SW480 (cell line): ENCODE measurements at regions not wholly inside any gene's neighbourhood (a gene's known extent, or its start where the extent isn't known, plus 50 kb on each side); places are given as distances from the start of the nearest gene placed in this dataset.
A peak's percentile ranks its signal among the peaks of the same experiment; 100 is the strongest.
"Not testable (repeated sequence)": the region's sequence is repeated elsewhere in the genome, so short reads cannot be mapped to it uniquely, and the experiment has no call there.

Source experiments
- DNase-seq: peaks from one replicate; pipeline ENCODE4 v3.0.0-alpha.2; 2016; ENCODE audit warnings: low spot score

DNA sequence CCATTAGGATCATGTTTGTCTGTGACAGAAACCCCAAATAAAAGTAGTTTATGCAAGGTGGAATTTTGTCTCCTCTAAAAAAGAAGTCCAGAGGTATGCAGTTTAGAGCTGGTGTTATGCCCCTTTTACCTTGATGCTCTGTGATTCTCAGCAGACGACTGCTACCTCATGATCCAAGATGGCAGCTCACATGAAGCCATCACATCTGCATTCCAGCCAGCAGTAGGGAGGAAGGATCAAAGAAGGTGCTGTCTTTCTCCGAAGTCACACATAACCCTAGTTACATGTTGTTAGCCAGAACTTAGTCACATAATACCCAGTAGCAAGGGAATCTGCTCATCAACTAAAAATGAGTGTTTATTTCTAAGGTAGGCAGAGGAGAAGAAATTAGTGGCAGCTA is 135.7 kb upstream of the HS3ST2 start:
- DNase-seq, result no peak

DNA sequence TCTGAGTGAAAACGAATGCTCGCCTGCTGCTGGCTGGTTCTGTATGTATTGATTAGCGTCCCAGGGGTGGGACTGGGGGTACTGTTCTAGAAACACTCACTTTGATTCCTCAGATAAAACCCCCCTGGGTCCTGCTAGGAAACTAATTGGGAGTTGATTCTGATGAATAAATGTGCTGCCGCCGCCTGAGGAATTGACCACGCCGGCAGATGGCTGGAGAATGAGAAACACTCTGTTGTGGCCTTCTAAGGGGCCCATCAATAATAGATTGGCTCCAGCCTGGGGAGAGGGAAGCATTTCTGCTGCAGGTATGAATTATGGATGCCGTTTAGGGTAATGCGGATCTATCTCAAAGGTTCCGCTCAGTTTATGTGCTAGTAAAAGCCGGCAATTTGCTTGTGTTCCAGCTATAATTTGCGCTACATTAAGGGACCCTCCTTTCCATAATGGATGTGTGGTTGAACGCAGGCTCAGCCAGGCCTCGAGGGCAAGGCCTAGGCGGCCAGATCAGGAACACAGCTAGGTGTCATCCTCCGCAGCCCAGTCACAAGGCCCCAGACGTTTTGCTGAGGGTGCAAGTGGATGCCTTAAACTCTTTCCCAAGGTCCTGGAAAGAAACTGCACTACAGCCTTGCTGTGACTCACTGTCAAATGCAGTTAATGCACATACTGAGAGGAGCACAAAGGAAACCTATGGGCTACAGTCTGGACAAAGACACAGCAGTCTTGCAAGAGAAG is 132.2 kb upstream of the HS3ST2 start:
- no peak for DNase-seq

DNA sequence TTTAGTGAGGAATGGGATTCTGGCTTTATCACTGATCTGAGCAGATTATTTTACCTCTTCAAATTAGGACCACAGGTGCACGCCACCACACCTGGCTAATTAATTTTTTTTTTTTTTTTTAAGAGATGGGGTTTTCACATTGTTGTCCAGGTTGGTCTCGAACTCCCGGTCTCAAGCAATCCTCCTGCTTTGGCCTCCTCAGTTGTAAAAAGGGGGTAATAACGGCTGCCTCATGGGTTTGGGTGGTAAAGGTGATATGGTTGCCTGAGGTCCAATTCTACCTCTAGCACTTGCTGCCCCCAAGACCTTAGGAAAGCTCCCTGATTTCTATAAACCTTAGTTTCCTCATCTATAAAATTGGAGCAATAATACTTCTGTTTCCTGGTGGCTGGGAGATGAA is 130.7 kb upstream of the HS3ST2 start:
- no peak for DNase-seq

DNA sequence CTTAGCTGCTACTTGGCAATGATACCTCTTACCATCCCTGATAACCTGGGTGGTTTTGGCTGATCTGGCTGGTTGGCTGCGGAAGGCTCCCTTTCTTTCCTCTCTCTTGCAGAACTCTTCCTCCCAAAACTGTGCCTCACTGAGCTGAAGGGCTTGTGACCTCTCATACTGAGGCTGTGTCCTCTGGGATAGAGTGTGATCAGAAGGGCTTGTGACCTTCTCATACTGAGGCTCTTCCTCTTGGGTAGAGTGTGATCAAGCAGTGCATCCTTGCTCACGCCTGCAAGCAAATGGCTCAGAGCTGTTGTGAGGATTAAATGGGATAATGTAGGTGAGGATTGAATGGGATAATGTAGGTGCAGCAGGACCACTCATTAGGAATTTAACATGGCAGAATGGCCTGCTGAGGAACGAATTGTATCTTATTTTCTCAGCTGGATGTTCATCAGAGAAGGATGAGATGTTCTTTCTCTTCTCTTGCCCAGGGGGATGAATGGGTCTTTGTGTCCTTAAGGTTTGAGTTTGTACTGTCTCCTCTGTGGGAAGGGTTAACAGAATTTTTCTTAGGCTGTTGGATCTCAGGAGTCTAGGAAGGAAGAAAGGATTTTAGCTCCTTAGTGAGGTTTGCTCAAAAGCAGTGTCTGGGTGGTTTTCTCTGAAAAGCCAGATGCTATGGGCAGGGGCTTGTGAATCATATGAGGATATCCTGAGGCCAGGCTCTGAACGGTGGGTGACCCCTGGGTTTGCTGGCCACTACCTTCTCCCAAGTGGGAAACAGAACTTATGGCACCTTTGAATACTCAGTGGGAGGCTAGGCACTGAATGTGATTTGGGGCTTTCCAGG is 130.0 kb upstream of the HS3ST2 start:
- no peak for DNase-seq

DNA sequence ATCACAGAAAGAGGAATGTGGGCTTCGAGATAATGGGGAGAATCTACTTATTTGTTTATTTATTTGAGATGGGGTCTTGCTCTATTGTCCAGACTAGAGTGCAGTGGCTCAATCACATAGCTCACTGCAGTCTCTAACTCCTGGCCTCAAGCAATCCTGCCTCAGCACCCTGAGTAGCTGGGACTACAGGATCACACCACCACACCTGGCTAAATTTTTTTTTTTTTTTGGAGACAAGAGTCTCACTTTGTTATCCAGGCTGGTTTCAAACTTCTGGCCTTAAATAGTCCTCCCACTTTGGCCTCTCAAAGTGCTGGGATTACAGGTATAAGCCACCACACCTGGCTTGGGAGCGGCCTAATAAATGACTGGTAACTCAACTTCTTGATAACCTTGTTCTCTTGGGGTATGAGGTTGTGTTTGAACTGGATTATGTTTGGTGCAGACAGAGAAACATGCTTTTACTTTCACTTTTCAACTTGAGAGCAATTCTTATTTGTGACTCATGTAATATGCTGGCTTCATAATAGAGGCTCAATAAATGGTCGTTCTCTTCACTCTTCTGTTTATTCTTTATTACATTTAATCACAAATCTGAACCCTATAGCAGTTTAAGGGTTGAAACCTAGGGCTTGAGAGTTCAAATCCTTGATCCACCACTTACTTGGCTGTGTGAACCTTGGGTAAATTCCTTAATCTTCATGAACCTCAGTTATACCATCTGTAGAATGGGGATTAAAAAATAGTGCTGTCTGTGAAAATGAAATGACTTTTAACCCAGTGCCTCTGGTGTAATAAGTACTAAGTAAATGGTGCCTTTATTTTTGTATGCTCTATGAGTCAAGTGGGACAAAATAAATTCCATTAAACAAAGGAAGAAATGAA is 129.1 kb upstream of the HS3ST2 start:
- DNase-seq, result peak; percentile 36

DNA sequence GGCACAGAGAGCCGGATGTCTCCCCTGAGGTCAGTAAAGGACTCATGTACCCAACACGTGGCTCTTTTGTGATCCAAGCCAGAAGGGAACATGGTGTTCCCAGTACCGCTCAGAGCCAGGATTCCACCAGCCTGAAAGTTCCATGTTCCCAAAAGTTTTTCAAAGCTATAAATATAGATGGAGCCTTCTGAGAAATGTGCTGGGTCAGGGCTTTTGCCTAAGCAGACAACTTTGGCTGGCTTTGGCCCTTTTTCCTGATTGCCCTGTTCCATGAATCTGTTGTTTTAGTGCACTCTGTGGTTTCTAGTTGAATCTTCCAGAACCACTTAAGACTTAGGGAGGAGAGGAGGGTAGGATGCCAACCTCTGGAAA is 128.5 kb upstream of the HS3ST2 start:
- no peak for DNase-seq

DNA sequence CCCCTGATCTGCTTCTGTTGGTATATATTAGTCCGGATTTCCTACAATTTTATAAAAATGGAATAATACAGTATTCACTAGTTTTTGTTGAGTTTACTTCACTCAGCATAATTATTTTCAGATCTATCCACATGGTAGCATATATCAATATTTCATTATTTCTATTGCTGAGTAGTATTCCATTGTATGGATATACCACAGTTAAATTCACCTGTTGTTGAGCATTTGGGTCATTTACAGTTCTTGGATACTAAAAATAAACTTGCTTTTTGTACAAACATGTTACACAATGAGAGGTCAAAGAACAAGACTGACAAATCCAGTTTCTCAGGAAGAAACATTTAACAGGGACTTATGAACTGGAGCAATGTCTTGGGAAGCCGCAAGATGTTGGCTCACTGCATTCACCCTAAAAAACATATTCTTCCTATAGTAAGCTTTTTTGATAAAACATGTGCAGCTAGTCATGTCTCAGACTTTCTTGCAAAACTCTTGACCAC is 126.9 kb upstream of the HS3ST2 start:
- no peak for DNase-seq

DNA sequence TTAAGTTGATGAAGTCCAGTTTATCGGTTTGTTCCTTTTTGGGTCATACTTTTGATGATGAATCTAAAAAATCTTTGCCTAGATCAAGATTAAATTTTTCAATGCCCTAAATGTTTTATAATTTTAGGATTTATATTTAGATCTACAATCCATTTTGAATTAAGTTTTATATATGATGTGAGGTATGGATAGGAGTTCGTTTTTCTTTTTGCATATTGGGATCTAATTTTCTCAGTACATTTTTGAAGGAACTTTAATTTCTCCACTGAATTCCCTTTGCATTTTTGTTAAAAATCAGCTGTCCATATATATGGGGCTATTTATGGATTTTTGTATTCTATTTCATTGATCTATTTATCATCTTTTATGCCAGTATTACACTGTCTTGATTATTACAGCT is 125.5 kb upstream of the HS3ST2 start:
- DNase-seq, result no peak

DNA sequence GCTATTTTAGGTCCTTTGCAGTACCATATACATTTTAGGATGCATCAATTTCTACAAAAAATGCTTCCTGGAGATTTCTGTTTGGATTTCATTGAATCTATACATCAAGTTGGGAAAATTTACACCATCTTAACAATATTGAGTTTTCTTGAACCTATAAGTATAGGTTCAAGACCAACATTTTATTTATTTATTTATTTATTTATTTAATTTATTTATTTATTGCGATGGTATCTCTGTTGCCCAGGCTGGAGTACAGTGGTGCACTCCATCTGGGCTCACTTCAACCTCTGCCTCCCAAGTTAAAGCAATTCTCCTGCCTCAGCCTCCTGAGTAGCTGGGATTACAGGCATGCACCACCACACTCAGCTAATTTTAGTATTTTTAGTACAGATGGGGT is 125.0 kb upstream of the HS3ST2 start:
- DNase-seq, result no peak

DNA sequence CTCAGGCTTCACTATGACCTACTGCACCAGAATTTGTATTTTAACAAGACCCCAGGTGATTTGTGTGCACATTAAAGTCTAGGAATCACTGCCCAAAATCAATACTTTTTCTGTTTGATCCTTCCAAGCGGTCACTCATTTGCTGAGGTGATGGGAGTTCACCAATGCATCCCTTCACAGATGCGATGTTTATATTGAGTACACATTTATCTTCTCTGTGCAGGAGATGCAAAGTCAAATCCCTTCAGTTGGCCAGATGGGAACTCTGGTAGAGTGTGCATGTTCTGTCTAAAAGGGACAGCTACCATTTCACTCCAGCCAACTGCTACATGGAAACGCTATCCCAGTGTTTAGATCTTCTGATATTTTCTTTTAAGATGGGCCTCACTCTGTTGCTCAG is 122.6 kb upstream of the HS3ST2 start:
- no peak for DNase-seq

DNA sequence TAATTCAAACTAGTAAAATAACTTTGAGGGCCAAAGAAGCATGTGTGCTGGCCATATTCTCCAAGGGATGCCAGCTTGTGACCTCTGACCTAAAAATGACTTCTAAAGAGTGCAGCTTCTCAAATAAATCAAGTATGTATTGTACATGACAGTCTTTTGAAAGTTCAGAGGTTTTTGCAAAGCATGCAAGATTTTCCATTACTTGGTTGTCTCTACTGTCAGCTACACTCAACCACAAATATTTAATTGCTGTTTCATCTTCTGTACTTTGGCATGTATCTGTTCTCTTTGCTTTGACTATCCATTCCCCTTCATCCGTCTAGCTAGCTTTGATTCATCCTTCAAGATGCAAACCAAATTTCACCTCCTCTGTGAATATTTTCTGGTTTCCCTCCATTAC is 121.9 kb upstream of the HS3ST2 start:
- DNase-seq, result no peak

DNA sequence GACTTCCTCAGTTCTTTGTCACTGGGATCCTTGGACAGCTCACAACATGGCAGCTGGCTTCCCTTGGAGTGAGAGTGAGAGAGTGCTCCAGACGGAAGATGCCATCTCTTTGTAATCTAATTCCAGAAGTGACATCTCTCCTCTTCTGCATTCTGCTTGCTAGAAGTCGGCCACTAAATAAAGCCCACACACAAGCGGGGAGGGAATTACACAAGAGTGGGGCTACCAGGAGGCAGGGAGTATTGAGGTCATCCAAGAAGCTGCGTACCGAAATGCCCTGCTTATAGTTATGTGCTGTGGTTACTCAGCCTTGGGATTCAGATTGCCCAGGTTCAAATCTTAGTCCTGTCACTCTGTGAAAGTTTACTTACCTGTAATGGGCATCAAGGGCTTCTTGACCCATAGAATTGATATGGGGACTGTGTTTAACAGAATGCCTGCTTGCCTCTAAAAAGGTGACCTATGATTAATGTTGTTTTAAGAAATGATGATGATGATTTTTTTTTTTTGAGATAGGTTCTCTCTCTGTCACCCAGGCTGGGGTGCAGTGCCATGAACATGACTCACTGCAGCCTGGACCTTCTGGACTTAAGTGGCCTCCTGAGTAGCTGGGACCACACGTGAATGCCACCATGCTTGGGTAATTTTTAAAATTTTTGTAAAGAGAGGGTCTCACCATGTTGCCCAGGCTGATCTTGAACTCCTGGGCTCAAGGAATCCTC is 120.9 kb upstream of the HS3ST2 start:
- no peak for DNase-seq

DNA sequence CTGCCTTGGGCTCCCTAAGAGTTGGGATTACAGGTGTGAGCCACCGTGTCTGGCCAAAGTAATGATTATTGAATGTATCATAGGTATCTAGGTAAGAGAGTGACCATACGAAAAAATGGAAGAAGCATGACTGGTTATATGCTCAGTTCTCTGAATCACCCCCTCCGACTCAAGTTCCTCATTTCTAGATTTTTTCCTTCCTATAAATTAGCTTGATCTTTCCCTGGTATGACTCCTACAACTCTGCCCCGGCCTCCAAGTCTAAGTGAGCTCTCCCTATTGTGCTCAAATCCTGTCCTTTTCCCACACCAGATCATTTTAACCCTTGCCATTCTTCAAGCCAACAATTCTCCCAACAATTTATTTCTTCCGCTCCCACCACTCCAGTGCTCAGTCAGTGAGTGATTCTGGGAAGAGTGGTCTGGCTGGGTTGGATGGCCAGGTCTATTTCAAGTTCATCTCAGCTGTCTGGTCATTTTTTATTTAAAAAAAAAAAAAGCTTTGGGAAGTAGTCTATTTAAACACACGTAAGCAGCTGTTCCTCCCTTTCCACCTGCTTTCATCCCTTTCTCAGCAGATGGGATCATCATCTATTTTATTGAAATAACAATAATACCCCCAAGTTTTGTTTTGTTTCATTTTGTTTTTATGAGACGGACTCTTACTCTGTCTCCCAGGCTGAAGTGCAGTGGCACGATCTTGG is 120.2 kb upstream of the HS3ST2 start:
- DNase-seq, result no peak

DNA sequence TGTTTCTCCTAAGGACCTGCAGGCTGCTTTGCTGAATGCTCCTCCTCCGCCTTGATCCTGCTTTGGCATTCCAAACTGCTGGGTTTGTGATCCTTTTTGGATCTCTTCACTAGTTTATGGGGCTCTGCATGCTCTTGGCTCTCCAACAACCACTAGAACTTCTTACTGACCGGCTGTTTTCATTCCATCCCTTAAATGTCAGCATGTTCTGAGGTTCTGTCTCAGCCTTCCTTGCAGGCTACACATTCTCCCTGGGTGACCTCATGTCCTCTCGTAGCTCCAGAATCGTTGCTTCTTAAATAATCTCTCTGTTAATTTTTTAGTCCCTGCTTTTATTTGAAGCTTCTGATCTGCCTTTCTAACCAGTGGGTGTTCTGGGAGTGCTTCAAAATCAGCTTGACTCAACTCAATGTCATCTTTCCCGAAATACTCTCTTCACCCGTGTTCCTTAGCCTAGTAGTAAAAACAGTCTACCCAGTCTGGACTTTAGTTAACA is 119.0 kb upstream of the HS3ST2 start:
- no peak for DNase-seq

DNA sequence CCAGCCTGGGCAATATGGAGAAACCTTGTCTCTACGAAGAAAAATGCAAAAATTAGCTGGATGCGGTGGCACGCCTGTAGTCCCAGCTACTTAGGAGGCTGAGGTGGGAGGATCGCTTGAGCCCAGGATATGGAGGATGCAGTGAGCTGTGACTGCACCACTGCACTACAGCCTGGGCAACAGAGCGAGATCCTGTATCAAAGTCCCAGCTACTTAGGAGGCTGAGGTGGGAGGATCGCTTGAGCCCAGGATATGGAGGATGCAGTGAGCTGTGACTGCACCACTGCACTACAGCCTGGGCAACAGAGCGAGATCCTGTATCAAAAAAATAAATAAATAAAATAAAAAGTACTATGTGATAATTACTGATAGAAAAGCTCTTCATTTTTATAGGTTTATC is 118.2 kb upstream of the HS3ST2 start:
- DNase-seq, result not testable (repeated sequence)

DNA sequence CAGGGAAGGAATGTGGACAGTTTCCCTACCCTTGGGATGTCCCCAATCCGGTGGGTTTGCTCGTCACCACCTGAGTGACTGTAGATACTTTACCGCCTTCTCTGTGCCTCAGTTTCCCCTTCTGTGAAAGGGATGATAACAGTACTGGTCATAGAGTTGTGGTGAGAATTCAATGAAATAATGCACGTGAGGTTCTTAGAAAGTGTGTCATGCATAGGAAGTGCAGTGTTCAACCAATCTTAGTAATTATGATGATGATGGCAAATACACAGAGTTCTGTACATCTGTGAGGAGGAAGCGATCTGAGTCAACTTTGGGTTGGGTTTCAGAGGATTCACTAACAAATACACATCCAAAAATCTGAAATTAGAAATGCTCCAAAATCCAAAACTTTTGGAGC is 114.6 kb upstream of the HS3ST2 start:
- DNase-seq, result no peak

DNA sequence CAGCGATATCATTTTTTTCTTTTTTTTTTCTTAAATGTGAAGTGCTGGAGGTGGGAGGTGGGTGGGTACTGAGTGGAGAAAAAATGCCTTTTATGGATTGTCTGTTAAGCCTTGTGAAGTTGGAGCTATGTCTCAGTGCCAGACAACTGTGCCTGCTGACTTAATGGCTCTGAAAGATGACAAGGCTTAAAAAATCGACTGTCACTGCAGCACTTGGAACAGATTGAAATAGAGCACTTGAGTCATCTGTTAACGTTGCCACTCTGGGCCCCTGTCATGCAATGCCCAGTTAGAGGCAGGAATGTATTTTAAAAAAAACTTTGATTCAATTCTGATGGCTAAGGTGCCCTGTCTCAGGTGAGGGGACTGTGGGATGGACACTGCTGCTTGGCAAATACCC is 108.2 kb upstream of the HS3ST2 start:
- no peak for DNase-seq

DNA sequence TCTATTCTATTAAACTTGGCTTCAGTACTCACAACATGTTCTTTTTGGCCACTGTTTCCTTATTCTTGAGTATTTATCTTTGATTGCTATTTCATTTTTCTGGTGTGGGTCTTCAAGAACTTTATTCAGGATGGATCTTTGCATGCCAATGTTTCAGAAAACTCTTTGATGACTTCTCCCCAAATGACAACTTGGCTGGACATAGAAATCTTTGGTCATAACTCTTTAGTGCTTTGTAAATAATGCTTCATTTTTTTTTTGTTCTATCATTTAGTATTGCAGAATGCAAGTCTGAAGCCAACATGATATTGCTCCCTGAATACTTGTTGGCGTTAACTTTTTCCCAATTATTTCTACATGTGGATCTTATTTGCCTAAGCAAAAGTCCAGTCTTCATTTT is 103.6 kb upstream of the HS3ST2 start:
- no peak for DNase-seq

DNA sequence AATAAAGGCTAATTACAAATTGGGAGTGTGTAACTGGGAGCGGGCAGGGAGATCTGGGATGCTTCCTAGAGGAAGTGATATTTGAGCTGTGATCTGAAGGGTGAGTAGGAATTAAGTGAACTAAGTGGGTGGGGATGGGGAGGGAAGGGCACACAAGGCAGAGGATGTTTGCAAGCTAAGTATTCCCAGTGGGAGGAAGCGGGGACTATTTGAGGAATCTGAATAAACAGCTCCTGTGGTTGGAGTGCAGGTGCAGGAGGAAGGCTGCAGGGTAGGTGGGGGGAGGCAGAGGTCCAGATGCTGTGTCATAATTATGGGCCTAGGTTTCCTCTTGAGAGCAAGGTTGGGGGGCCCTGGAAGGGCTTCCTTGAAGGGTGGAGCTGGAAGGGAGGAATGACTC is 102.1 kb upstream of the HS3ST2 start:
- DNase-seq, result no peak

DNA sequence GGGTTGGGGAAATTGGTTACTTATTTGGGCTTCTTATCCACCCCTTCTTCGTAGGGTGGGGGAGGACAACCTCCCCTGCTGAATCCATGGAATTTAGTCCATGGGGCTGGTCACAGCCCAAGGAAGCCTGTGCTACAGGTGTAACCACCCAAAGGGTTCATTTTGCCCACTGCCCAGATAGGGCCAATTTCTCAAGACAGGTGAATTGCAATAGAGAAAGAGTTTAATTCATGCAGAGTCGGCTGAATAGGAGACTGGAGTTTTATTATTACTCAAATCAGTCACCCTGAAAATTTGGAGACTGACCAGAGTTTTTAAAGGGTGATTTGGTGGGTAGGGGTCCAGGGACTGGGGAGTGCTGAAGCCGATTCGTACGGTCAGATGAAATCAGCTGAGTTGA is 101.5 kb upstream of the HS3ST2 start:
- no peak for DNase-seq

DNA sequence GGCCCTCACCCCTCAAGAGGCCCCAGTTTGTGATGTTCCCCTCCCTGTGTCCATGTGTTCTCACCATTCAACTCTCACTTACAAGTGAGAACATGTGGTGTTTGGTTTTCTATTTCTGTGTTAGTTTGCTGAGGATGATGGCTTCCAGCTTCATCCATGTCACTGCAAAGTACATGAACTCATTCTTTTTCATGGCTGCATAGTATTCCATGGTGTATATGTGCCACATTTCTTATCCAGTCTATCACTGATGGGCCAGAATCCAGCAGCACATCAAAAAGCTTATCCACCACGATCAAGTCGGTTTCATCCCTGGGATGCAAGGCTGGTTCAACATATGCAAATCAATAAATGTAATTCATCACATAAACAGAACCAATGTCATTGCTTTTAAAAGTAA is 95.4 kb upstream of the HS3ST2 start:
- DNase-seq, result not testable (repeated sequence)
